Keratinocyte (primary cell): ENCODE measurements at regions not wholly inside any gene's neighbourhood (a gene's known extent, or its start where the extent isn't known, plus 50 kb on each side); places are given as distances from the start of the nearest gene placed in this dataset.

Experiments
- DNase-seq: peaks from one replicate; pipeline ENCODE4 v3.0.0-alpha.2; 2011; ENCODE audit warnings: low read depth, missing footprints, low spot score
- FAIRE-seq: peaks from 2 replicates; lab custom pipeline; 2011; peaks lifted over from hg19 to GRCh38; lab: Jason Lieb, UNC
- H2AFZ ChIP-seq: 2 replicates; pipeline ENCODE4 v1.6.0; 2012; ENCODE audit warnings: low read length, control low read depth, inconsistent platforms; ENCODE audit not compliant: control insufficient read depth
- H3K27ac ChIP-seq: 2 replicates; pipeline ENCODE4 v1.5.1; 2011; ENCODE audit warnings: low read length; ENCODE audit not compliant: control insufficient read depth, insufficient read depth
- H3K27me3 ChIP-seq: 3 replicates; pipeline ENCODE4 v1.6.0; 2011; ENCODE audit warnings: low read length; ENCODE audit not compliant: control insufficient read depth, insufficient read depth; ENCODE audit errors: extremely low read depth
- H3K36me3 ChIP-seq, 2 experiments: 2 replicates in 1 of 2; 3 replicates in 1 of 2; pipeline ENCODE4 v1.5.1; 2011; ENCODE audit warnings: low read length in 2 of 2, mild to moderate bottlenecking in 1 of 2; ENCODE audit not compliant: control insufficient read depth in 2 of 2, insufficient read depth in 2 of 2; ENCODE audit errors: extremely low read depth in 1 of 2
- H3K4me1 ChIP-seq: 3 replicates; pipeline ENCODE4 v1.5.1; 2011; ENCODE audit warnings: low read length; ENCODE audit not compliant: control insufficient read depth, insufficient read depth; ENCODE audit errors: extremely low read depth
- H3K4me2 ChIP-seq: 3 replicates; pipeline ENCODE4 v1.6.0; 2011; ENCODE audit warnings: low read depth, low read length; ENCODE audit not compliant: control insufficient read depth, insufficient read depth; ENCODE audit errors: extremely low read depth
- H3K4me3 ChIP-seq, 3 experiments: fragments of 200-600 bp in 1 of 3; sonication (generic) in 1 of 3; 2 replicates in 2 of 3; 3 replicates in 1 of 3; pipeline ENCODE4 v1.5.1; 2011 to 2016; ENCODE audit warnings: low read length in 3 of 3, mild to moderate bottlenecking in 3 of 3, control low read depth in 2 of 3, inconsistent platforms in 1 of 3, low read depth in 1 of 3, mixed read lengths in 1 of 3, mixed run types in 1 of 3, moderate library complexity in 1 of 3; ENCODE audit not compliant: control insufficient read depth in 2 of 3, insufficient read depth in 2 of 3; ENCODE audit errors: extremely low read depth in 1 of 3
- H3K79me2 ChIP-seq: 2 replicates; pipeline ENCODE4 v1.6.0; 2012; ENCODE audit warnings: low read length; ENCODE audit not compliant: control insufficient read depth, insufficient read depth
- H3K9ac ChIP-seq: 3 replicates; pipeline ENCODE4 v1.6.0; 2011; ENCODE audit warnings: low read length; ENCODE audit not compliant: control insufficient read depth, insufficient read depth; ENCODE audit errors: extremely low read depth
- H3K9me1 ChIP-seq: 3 replicates; pipeline ENCODE4 v1.6.0; 2011; ENCODE audit warnings: low read length; ENCODE audit not compliant: control insufficient read depth, insufficient read depth; ENCODE audit errors: extremely low read depth
- H3K9me3 ChIP-seq: 2 replicates; pipeline ENCODE4 v1.5.1; 2012; ENCODE audit warnings: low read depth, low read length; ENCODE audit not compliant: control insufficient read depth
- H4K20me1 ChIP-seq: 3 replicates; pipeline ENCODE4 v1.6.0; 2011; ENCODE audit warnings: low read length; ENCODE audit not compliant: control insufficient read depth, insufficient read depth; ENCODE audit errors: extremely low read depth
- EZH2 ChIP-seq: IDR thresholded peaks from one replicate; pipeline ENCODE4 v1.6.1; 2012; ENCODE audit warnings: inconsistent platforms, mild to moderate bottlenecking, low read length, moderate library complexity
- dilution Hi-C: fragments of 300-500 bp; cut with MboI; formaldehyde crosslinking; loops from one replicate; pipeline ENCODE4 v1.7.0; 2020; ENCODE audit warnings: low sequenced_read_pairs; ENCODE audit not compliant: extremely low pct_ligation_motif_present
- TF ChIP-seq, protein P1 (sequence below), 3 experiments: IDR thresholded peaks in 1 of 3; conservative IDR thresholded peaks in 1 of 3; optimal IDR thresholded peaks in 1 of 3; 2 replicates in 2 of 3; 3 replicates in 1 of 3; pipeline versions ENCODE3 to v1.5.1; 2011; ENCODE audit warnings: low read length in 3 of 3, mild to moderate bottlenecking in 3 of 3, moderate library complexity in 2 of 3, control low read depth in 1 of 3, inconsistent platforms in 1 of 3; ENCODE audit not compliant: insufficient read depth in 2 of 3; ENCODE audit errors: extremely low read depth in 1 of 3

DNA sequence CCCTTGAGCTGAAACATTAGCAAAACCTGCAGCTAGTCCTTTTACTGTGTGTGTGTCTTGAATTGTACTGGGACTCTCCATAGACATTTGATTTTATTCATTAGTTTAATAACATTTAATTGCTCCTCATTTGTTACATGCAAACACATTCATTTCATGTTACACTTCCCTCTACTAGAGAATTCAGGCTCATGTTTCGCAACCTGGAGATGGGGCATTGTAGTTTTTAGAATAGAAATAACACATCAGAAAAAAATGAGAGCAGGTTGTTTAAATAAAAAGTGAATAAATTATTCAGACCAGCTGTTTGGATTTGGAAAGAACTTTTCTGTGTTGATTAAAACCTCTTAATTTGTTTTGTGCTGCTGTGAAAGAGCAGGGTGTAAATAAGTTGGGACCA lies 243.9 kb downstream of the ETV1 start:
- FAIRE-seq (no peak), DNase-seq (no peak)
- Histone ChIP-seq H4K20me1 (no peaks in the 10 kb centered on the region), H3K9ac (no peak overlapping the region), H3K9me1 (no peaks in the 10 kb centered on the region), H3K9me3 (no peaks in the 10 kb centered on the region), H3K4me3 (no peak overlapping the region), H3K4me1 (no peaks in the 10 kb centered on the region), H3K27ac (no peak overlapping the region), H3K36me3 (no peaks in the 10 kb centered on the region), H3K27me3 (no peaks in the 10 kb centered on the region), H3K4me2 (no peak overlapping the region), H2AFZ (no peak overlapping the region), H3K79me2 (no peaks in the 10 kb centered on the region)
- dilution Hi-C loops: loop anchor here (25.0 kb wide), 1 partner anchor 458 kb away; no protein-coding TSS in a partner anchor
- TF ChIP-seq EZH2: no peak
- TF ChIP-seq, protein P1, sequence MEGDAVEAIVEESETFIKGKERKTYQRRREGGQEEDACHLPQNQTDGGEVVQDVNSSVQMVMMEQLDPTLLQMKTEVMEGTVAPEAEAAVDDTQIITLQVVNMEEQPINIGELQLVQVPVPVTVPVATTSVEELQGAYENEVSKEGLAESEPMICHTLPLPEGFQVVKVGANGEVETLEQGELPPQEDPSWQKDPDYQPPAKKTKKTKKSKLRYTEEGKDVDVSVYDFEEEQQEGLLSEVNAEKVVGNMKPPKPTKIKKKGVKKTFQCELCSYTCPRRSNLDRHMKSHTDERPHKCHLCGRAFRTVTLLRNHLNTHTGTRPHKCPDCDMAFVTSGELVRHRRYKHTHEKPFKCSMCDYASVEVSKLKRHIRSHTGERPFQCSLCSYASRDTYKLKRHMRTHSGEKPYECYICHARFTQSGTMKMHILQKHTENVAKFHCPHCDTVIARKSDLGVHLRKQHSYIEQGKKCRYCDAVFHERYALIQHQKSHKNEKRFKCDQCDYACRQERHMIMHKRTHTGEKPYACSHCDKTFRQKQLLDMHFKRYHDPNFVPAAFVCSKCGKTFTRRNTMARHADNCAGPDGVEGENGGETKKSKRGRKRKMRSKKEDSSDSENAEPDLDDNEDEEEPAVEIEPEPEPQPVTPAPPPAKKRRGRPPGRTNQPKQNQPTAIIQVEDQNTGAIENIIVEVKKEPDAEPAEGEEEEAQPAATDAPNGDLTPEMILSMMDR (optimal IDR thresholded peaks at IDR 0.05 in 1 of 3, IDR thresholded peaks at IDR 0.05 in 1 of 3, conservative IDR thresholded peaks at IDR 0.05 in 1 of 3; ENCODE audit: extremely low read depth in 1 of 3, insufficient read depth in 2 of 3, low read length in 3 of 3): no peak

DNA sequence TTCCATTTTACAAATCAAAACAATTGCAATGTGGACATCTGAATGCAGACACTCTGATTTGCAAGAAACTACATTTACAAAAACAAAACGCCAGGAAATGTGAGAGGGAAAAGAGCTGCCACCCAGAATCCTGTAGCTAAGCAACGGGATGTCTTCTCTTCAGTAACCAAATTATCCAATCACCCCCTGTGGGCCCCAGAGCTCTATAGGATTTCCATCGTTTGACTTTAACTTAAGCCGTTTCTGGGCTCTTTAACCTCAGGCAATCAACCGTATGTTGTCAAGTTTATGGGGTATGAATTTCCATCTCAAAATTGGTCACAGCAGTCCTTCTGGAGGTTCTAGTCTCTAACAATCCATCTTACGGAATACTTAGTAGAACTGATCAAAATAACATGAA lies 240.5 kb downstream of the ETV1 start:
- Histone ChIP-seq H3K27me3 (no peaks in the 10 kb centered on the region), H3K9ac (no peak overlapping the region), H3K9me1 (no peaks in the 10 kb centered on the region), H3K4me2 (no peak overlapping the region), H3K4me3 (no peak overlapping the region), H4K20me1 (no peaks in the 10 kb centered on the region), H2AFZ (no peak overlapping the region), H3K9me3 (no peaks in the 10 kb centered on the region), H3K27ac (no peak overlapping the region), H3K4me1 (no peaks in the 10 kb centered on the region), H3K36me3 (no peaks in the 10 kb centered on the region), H3K79me2 (no peaks in the 10 kb centered on the region)
- no peak for DNase-seq
- TF ChIP-seq, protein P1 (optimal IDR thresholded peaks at IDR 0.05 in 1 of 3, IDR thresholded peaks at IDR 0.05 in 1 of 3, conservative IDR thresholded peaks at IDR 0.05 in 1 of 3; ENCODE audit: extremely low read depth in 1 of 3, insufficient read depth in 2 of 3, low read length in 3 of 3): no peak
- no peak for TF ChIP-seq EZH2
- dilution Hi-C loops: loop anchor here (25.0 kb wide), 1 partner anchor 462 kb away; no protein-coding TSS in a partner anchor
- FAIRE-seq: no peak
